Loucy (cell line): ENCODE measurements at regions not wholly inside any gene's neighbourhood (a gene's known extent, or its start where the extent isn't known, plus 50 kb on each side); places are given as distances from the start of the nearest gene placed in this dataset.

ENCODE experiments used
- EZH2phosphoT487 ChIP-seq: fragments of 200-600 bp; IDR thresholded peaks from 2 replicates; pipeline ENCODE4 v1.6.1; 2018; ENCODE audit warnings: antibody characterized with exemption, mild to moderate bottlenecking, moderate library complexity, borderline replicate concordance
- TF ChIP-seq, protein P1 (sequence below): fragments of 200-600 bp; sonication (generic); conservative IDR thresholded peaks from 2 replicates; pipeline ENCODE4 v1.5.1; 2014; ENCODE audit warnings: mild to moderate bottlenecking, antibody characterized with exemption, low read length

DNA sequence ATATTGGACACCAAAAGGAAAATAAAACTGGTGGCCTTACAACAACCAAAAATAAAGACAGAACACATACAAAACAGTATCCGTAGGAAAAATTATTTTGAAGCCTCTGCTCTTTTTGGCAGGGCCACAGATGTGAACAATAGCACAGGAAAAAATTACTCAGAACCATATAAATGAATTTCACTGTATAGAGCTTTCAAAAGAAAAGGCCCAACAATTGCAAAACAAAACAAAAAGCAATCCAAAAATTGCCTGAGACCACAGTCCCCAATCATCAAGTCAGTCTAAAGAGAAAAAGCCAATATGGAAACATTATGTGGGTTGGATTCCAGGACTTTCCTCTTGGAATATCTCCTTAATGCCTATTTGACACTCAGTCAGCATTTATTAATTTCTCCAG, 243.8 kb downstream of the CEMIP2 start:
- TF ChIP-seq, protein P1, sequence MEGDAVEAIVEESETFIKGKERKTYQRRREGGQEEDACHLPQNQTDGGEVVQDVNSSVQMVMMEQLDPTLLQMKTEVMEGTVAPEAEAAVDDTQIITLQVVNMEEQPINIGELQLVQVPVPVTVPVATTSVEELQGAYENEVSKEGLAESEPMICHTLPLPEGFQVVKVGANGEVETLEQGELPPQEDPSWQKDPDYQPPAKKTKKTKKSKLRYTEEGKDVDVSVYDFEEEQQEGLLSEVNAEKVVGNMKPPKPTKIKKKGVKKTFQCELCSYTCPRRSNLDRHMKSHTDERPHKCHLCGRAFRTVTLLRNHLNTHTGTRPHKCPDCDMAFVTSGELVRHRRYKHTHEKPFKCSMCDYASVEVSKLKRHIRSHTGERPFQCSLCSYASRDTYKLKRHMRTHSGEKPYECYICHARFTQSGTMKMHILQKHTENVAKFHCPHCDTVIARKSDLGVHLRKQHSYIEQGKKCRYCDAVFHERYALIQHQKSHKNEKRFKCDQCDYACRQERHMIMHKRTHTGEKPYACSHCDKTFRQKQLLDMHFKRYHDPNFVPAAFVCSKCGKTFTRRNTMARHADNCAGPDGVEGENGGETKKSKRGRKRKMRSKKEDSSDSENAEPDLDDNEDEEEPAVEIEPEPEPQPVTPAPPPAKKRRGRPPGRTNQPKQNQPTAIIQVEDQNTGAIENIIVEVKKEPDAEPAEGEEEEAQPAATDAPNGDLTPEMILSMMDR: no peak
- TF ChIP-seq EZH2phosphoT487: no peak
